Astrocyte of the spinal cord (primary cell): ENCODE measurements at regions not wholly inside any gene's neighbourhood (a gene's known extent, or its start where the extent isn't known, plus 50 kb on each side); places are given as distances from the start of the nearest gene placed in this dataset.

ENCODE experiments used
- DNase-seq: peaks from one replicate; pipeline ENCODE4 v3.0.0; 2011; ENCODE audit warnings: low read depth, low spot score
- H3K4me3 ChIP-seq: 2 replicates; pipeline ENCODE4 v1.5.1; 2011; ENCODE audit warnings: low read depth, mild to moderate bottlenecking, low read length, moderate library complexity
- in situ Hi-C: cut with HindIII; loops from 2 replicates; pipeline ENCODE4 v1.10.0; 2017; ENCODE audit warnings: low sequenced_read_pairs
- TF ChIP-seq, protein P1 (sequence below): IDR thresholded peaks from 2 replicates; pipeline ENCODE4 v1.5.1; 2012; ENCODE audit warnings: low read depth, mild to moderate bottlenecking, low read length, inconsistent platforms

DNA sequence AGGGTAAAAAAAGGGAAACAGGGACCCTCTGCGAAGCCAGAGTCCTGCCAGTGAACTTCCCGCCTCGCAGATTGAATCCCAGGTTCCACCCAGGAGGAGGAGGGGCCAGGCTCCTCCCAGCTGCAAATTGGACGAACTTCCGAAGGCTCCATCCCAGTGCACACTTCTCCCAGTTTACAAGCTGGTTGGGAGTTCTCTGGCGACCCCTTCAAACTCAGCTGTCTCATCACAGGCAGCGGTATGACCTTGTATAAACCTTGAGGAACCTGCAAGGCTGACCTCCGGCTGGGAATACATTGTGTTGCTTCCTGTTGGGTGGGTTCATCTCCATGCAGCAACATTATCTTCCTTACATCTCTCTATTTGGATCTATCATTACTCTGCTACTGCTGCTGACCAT lies 962.7 kb downstream of the GRIK2 start:
- in situ Hi-C loops: no loop called here
- no peak overlapping the region for H3K4me3 ChIP-seq
- TF ChIP-seq, protein P1, sequence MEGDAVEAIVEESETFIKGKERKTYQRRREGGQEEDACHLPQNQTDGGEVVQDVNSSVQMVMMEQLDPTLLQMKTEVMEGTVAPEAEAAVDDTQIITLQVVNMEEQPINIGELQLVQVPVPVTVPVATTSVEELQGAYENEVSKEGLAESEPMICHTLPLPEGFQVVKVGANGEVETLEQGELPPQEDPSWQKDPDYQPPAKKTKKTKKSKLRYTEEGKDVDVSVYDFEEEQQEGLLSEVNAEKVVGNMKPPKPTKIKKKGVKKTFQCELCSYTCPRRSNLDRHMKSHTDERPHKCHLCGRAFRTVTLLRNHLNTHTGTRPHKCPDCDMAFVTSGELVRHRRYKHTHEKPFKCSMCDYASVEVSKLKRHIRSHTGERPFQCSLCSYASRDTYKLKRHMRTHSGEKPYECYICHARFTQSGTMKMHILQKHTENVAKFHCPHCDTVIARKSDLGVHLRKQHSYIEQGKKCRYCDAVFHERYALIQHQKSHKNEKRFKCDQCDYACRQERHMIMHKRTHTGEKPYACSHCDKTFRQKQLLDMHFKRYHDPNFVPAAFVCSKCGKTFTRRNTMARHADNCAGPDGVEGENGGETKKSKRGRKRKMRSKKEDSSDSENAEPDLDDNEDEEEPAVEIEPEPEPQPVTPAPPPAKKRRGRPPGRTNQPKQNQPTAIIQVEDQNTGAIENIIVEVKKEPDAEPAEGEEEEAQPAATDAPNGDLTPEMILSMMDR: no peak

DNA sequence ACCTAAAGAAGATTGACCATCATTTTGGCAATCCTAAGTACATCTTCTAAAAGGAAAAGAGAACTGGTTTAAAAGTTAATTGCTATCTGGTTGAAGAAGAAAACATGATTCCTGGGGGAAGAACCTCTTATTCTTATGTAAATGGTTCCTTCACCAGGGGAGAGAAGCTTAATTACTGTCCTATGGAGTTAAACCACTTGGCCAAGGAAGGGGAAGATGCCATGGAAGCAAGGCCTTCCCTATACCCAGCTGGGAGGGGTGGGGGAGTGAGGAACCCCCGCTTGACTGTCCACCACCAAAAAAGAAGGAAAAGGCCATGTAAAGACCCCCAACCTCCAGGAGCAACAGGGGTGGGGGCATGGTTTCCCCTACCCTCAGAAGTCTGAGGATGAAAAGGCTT lies 962.1 kb downstream of the GRIK2 start:
- in situ Hi-C loops: no loop called here
- H3K4me3 ChIP-seq: no peak overlapping the region
- no peak for DNase-seq
- TF ChIP-seq, protein P1: no peak

More for the DNA sequence above, 962.7 kb downstream of the GRIK2 start:
- no peak for DNase-seq

- TF ChIP-seq, protein P1: no peak
- no peak for DNase-seq
- in situ Hi-C loops: no loop called here
- H3K4me3 ChIP-seq: no peak overlapping the region
These were observed 959.0 kb downstream of the GRIK2 start for GRCh38 chr6:102352552-102352951.

GRCh38 chr6:102344769-102345168 lies 951.3 kb downstream of the GRIK2 start:
- in situ Hi-C loops: no loop called here
- no peak overlapping the region for H3K4me3 ChIP-seq
- no peak for DNase-seq
- TF ChIP-seq, protein P1: no peak

DNA sequence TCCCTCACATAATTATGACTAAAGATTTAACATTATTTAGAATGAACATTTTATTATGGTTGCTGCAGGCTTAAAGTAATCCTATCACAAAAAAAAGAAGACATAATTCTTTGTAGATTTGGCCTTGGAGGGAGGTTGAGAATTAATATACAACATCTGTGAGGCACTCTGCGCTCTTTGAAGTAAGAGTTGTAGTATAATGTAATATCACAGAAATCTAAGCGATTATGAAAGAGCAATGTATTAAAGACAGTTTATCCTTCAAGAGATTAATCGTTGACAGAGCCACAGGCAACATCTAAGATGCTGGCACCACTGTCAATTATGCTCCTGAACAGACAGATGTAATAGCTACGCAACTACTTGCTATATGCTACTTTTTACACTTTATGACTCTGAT lies 946.8 kb downstream of the GRIK2 start:
- H3K4me3 ChIP-seq: no peak overlapping the region
- no peak for DNase-seq
- TF ChIP-seq, protein P1: no peak
- in situ Hi-C loops: no loop called here

DNA sequence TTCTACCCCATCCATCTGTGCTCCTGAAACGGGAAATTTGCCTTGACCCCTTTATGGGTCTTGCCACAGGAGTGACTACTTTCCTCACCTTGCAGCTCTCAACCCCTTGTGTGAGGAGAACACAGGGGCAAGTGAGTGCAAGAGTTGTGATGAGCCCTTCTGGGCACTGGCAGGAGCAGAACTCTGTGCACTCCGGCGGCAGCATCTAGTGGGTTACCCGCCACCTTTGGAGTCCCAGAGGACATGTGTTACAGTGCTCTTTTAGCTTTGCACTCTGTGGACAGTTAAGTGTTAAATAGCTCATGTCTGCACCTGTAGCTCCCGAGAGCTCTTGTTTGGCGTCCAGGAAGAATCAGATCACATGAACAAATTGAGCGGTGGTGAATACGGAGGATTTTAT lies 940.2 kb downstream of the GRIK2 start:
- in situ Hi-C loops: no loop called here

More for the DNA sequence above, 940.2 kb downstream of the GRIK2 start:
- H3K4me3 ChIP-seq: no peak overlapping the region
- TF ChIP-seq, protein P1: no peak
- DNase-seq: no peak
